GM20000 (cell line): ENCODE measurements at regions not wholly inside any gene's neighbourhood (a gene's known extent, or its start where the extent isn't known, plus 50 kb on each side); places are given as distances from the start of the nearest gene placed in this dataset.

Source experiments
- DNase-seq: peaks from one replicate; pipeline ENCODE4 v3.0.0; 2012; ENCODE audit warnings: low spot score
- CTCF ChIP-seq: IDR thresholded peaks from 2 replicates; pipeline ENCODE4 v1.5.1; 2012; ENCODE audit warnings: mild to moderate bottlenecking, control low read depth; ENCODE audit errors: extremely low read depth, missing control alignments

- TF ChIP-seq CTCF: no peak
- no peak for DNase-seq
These were observed 209.0 kb upstream of the RSPO3 start for GRCh38 chr6:126909493-126909892.

- DNase-seq: no peak
- no peak for TF ChIP-seq CTCF
These were observed 204.8 kb upstream of the RSPO3 start for GRCh38 chr6:126913651-126914050.

GRCh38 chr6:126914172-126914571 is 204.3 kb upstream of the RSPO3 start:
- TF ChIP-seq CTCF: no peak

GRCh38 chr6:126914801-126915200 is 203.7 kb upstream of the RSPO3 start:
- no peak for DNase-seq
- no peak for TF ChIP-seq CTCF

More at GRCh38 chr6:126914172-126914571, 204.3 kb upstream of the RSPO3 start:
- DNase-seq: no peak

- no peak for TF ChIP-seq CTCF
- no peak for DNase-seq
These were observed 198.5 kb upstream of the RSPO3 start for GRCh38 chr6:126919947-126920346.

GRCh38 chr6:126923807-126924206 is 194.7 kb upstream of the RSPO3 start:
- DNase-seq: no peak

GRCh38 chr6:126926926-126927325 is 191.5 kb upstream of the RSPO3 start:
- TF ChIP-seq CTCF: no peak
- no peak for DNase-seq

More at GRCh38 chr6:126923807-126924206, 194.7 kb upstream of the RSPO3 start:
- TF ChIP-seq CTCF: no peak

GRCh38 chr6:126927841-126928240 is 190.6 kb upstream of the RSPO3 start:
- no peak for DNase-seq
- no peak for TF ChIP-seq CTCF
